Ascending aorta (tissue), 2 donors: ENCODE measurements at regions not wholly inside any gene's neighbourhood (a gene's known extent, or its start where the extent isn't known, plus 50 kb on each side); places are given as distances from the start of the nearest gene placed in this dataset.
"Not testable (repeated sequence)": the region's sequence is repeated elsewhere in the genome, so short reads cannot be mapped to it uniquely, and the experiment has no call there.

ENCODE experiments used
- DNase-seq, 2 donors: peaks; one replicate each; pipeline ENCODE4 v3.0.0-alpha.2; 2019; ENCODE audit warnings: low spot score in 2 of 2
- H3K27ac ChIP-seq, 2 donors: fragments of 200-600 bp; sonication (generic); one replicate each; pipeline ENCODE4 v1.5.1; 2016 to 2017; ENCODE audit warnings: mild to moderate bottlenecking in 1 of 2
- H3K27me3 ChIP-seq: fragments of 200-600 bp; sonication (generic); one replicate; pipeline ENCODE4 v1.5.1; 2017
- H3K36me3 ChIP-seq, 2 donors: fragments of 200-600 bp; sonication (generic); one replicate each; pipeline ENCODE4 v1.5.1; 2016
- H3K4me1 ChIP-seq, 2 donors: fragments of 200-600 bp; sonication (generic); one replicate each; pipeline ENCODE4 v1.5.1; 2016 to 2017; ENCODE audit warnings: mild to moderate bottlenecking in 1 of 2
- H3K4me3 ChIP-seq, 2 donors: fragments of 200-600 bp; sonication (generic); one replicate each; pipeline ENCODE4 v1.5.1; 2016 to 2017; ENCODE audit warnings: mild to moderate bottlenecking in 1 of 2
- H3K9me3 ChIP-seq, 2 donors: fragments of 200-600 bp; sonication (generic); one replicate each; pipeline ENCODE4 v1.5.1; 2016
- CTCF ChIP-seq, 3 experiments: fragments of 200-600 bp in 2 of 3; fragments of 450-650 bp in 1 of 3; sonication (generic) in 2 of 3; IDR thresholded peaks; one replicate each; pipeline ENCODE4 v1.5.1; 2016 to 2019; ENCODE audit warnings: antibody characterized with exemption in 3 of 3, mild to moderate bottlenecking in 1 of 3, moderate library complexity in 1 of 3
- intact Hi-C: fragments of 100-400 bp; cut with DNase I; formaldehyde crosslinking; loops from one replicate; pipeline ENCODE4 v1.15.1; 2023

GRCh38 chr2:95719473-95720060, 127.8 kb downstream of the TRIM43 start:
- H3K27me3 ChIP-seq, result no peaks in the 10 kb centered on the region
- no peaks in the 10 kb centered on the region for H3K4me1 ChIP-seq
- TF ChIP-seq CTCF (IDR thresholded peaks at IDR 0.05), result no peak
- no peak overlapping the region for H3K27ac ChIP-seq
- H3K4me3 ChIP-seq, result no peak overlapping the region
- H3K9me3 ChIP-seq, result no peaks in the 10 kb centered on the region
- no peaks in the 10 kb centered on the region for H3K36me3 ChIP-seq
- no peak for DNase-seq
- intact Hi-C loops, result no loop called here

GRCh38 chr2:95721726-95722125, 129.9 kb downstream of the TRIM43 start:
- intact Hi-C loops, result no loop called here
- Histone ChIP-seq H3K36me3 (no peaks in the 10 kb centered on the region), H3K4me1 (no peaks in the 10 kb centered on the region), H3K4me3 (no peak overlapping the region), H3K9me3 (no peaks in the 10 kb centered on the region), H3K27me3 (no peaks in the 10 kb centered on the region), H3K27ac (no peak overlapping the region)
- no peak for TF ChIP-seq CTCF (IDR thresholded peaks at IDR 0.05)
- no peak for DNase-seq

- Histone ChIP-seq H3K36me3 (no peaks in the 10 kb centered on the region), H3K9me3 (no peaks in the 10 kb centered on the region), H3K4me3 (no peak overlapping the region), H3K27ac (no peak overlapping the region), H3K4me1 (no peaks in the 10 kb centered on the region), H3K27me3 (no peaks in the 10 kb centered on the region)
- no peak for DNase-seq
- TF ChIP-seq CTCF (IDR thresholded peaks at IDR 0.05), result no peak
- intact Hi-C loops, result no loop called here
These were observed 130.4 kb downstream of the TRIM43 start for GRCh38 chr2:95722131-95722697.

GRCh38 chr2:95723627-95724210, 131.9 kb downstream of the TRIM43 start:
- H3K27ac ChIP-seq, DNase-seq, H3K36me3 ChIP-seq, H3K4me1 ChIP-seq, H3K27me3 ChIP-seq, H3K4me3 ChIP-seq, intact Hi-C loops, H3K9me3 ChIP-seq: not testable (repeated sequence)

GRCh38 chr2:95725191-95725590, 133.4 kb downstream of the TRIM43 start:
- H3K9me3 ChIP-seq, H3K27ac ChIP-seq, intact Hi-C loops, H3K27me3 ChIP-seq, H3K4me3 ChIP-seq, DNase-seq, H3K36me3 ChIP-seq, H3K4me1 ChIP-seq: not testable (repeated sequence)

- H3K27me3 ChIP-seq, result not testable (repeated sequence)
These were observed 133.9 kb downstream of the TRIM43 start for GRCh38 chr2:95725677-95726076.

GRCh38 chr2:95727420-95727819, 135.6 kb downstream of the TRIM43 start:
- intact Hi-C loops, H3K4me3 ChIP-seq, H3K27ac ChIP-seq, H3K9me3 ChIP-seq, H3K36me3 ChIP-seq, H3K27me3 ChIP-seq, H3K4me1 ChIP-seq, DNase-seq: not testable (repeated sequence)

More at GRCh38 chr2:95725677-95726076, 133.9 kb downstream of the TRIM43 start:
- H3K4me1 ChIP-seq, H3K27ac ChIP-seq, H3K4me3 ChIP-seq, H3K36me3 ChIP-seq, DNase-seq, H3K9me3 ChIP-seq, intact Hi-C loops: not testable (repeated sequence)
